ENCODE measurements at regions not wholly inside any gene's neighbourhood (a gene's known extent, or its start where the extent isn't known, plus 50 kb on each side); places are given as distances from the start of the nearest gene placed in this dataset.

DNA sequence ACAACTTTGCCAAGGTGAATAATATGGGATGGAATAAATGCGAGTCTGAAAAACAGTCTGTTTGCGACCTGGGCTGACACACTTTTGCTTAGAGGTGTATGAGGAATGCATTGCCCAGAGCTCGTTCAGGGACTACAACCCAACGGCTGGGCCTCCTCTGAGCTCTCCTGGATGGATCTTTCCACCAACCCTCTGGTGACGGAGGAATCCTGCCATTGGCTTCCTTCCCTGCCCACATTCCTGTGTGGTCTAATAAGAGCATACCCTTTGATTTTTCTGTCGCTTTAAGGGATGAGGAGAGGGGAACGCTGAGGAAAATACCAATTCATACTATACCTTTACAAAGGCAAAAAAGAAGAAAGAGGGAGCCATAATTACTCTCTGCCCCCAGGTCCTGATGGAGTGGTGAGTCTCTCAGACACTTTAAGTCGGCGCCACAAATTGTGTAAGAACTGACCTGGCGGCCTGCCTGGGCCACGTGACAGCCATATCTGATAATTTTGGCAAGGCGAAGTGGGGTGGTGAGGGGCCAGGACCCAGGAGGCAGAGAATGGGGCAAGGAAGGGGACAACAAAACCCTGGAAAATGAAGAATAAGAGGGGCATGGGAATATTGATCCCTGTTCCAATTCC lies 265.2 kb upstream of the MSX2 start (continued):
- TF ChIP-seq, protein P1, sequence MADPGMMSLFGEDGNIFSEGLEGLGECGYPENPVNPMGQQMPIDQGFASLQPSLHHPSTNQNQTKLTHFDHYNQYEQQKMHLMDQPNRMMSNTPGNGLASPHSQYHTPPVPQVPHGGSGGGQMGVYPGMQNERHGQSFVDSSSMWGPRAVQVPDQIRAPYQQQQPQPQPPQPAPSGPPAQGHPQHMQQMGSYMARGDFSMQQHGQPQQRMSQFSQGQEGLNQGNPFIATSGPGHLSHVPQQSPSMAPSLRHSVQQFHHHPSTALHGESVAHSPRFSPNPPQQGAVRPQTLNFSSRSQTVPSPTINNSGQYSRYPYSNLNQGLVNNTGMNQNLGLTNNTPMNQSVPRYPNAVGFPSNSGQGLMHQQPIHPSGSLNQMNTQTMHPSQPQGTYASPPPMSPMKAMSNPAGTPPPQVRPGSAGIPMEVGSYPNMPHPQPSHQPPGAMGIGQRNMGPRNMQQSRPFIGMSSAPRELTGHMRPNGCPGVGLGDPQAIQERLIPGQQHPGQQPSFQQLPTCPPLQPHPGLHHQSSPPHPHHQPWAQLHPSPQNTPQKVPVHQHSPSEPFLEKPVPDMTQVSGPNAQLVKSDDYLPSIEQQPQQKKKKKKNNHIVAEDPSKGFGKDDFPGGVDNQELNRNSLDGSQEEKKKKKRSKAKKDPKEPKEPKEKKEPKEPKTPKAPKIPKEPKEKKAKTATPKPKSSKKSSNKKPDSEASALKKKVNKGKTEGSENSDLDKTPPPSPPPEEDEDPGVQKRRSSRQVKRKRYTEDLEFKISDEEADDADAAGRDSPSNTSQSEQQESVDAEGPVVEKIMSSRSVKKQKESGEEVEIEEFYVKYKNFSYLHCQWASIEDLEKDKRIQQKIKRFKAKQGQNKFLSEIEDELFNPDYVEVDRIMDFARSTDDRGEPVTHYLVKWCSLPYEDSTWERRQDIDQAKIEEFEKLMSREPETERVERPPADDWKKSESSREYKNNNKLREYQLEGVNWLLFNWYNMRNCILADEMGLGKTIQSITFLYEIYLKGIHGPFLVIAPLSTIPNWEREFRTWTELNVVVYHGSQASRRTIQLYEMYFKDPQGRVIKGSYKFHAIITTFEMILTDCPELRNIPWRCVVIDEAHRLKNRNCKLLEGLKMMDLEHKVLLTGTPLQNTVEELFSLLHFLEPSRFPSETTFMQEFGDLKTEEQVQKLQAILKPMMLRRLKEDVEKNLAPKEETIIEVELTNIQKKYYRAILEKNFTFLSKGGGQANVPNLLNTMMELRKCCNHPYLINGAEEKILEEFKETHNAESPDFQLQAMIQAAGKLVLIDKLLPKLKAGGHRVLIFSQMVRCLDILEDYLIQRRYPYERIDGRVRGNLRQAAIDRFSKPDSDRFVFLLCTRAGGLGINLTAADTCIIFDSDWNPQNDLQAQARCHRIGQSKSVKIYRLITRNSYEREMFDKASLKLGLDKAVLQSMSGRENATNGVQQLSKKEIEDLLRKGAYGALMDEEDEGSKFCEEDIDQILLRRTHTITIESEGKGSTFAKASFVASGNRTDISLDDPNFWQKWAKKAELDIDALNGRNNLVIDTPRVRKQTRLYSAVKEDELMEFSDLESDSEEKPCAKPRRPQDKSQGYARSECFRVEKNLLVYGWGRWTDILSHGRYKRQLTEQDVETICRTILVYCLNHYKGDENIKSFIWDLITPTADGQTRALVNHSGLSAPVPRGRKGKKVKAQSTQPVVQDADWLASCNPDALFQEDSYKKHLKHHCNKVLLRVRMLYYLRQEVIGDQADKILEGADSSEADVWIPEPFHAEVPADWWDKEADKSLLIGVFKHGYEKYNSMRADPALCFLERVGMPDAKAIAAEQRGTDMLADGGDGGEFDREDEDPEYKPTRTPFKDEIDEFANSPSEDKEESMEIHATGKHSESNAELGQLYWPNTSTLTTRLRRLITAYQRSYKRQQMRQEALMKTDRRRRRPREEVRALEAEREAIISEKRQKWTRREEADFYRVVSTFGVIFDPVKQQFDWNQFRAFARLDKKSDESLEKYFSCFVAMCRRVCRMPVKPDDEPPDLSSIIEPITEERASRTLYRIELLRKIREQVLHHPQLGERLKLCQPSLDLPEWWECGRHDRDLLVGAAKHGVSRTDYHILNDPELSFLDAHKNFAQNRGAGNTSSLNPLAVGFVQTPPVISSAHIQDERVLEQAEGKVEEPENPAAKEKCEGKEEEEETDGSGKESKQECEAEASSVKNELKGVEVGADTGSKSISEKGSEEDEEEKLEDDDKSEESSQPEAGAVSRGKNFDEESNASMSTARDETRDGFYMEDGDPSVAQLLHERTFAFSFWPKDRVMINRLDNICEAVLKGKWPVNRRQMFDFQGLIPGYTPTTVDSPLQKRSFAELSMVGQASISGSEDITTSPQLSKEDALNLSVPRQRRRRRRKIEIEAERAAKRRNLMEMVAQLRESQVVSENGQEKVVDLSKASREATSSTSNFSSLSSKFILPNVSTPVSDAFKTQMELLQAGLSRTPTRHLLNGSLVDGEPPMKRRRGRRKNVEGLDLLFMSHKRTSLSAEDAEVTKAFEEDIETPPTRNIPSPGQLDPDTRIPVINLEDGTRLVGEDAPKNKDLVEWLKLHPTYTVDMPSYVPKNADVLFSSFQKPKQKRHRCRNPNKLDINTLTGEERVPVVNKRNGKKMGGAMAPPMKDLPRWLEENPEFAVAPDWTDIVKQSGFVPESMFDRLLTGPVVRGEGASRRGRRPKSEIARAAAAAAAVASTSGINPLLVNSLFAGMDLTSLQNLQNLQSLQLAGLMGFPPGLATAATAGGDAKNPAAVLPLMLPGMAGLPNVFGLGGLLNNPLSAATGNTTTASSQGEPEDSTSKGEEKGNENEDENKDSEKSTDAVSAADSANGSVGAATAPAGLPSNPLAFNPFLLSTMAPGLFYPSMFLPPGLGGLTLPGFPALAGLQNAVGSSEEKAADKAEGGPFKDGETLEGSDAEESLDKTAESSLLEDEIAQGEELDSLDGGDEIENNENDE (IDR thresholded peaks at IDR 0.05; ENCODE audit: insufficient replicate concordance, low read length): no peak
- TF ChIP-seq, protein P2, sequence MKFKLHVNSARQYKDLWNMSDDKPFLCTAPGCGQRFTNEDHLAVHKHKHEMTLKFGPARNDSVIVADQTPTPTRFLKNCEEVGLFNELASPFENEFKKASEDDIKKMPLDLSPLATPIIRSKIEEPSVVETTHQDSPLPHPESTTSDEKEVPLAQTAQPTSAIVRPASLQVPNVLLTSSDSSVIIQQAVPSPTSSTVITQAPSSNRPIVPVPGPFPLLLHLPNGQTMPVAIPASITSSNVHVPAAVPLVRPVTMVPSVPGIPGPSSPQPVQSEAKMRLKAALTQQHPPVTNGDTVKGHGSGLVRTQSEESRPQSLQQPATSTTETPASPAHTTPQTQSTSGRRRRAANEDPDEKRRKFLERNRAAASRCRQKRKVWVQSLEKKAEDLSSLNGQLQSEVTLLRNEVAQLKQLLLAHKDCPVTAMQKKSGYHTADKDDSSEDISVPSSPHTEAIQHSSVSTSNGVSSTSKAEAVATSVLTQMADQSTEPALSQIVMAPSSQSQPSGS (IDR thresholded peaks at IDR 0.05; ENCODE audit: low read length): no peak
- TF ChIP-seq POLR2A (IDR thresholded peaks at IDR 0.05; ENCODE audit: control extremely low read depth in 1 of 2, low read depth in 2 of 2, low read length in 2 of 2) (no peak), SAP30 (IDR thresholded peaks at IDR 0.05; ENCODE audit: insufficient read depth, insufficient replicate concordance, low read length) (no peak), BRCA1 (IDR thresholded peaks at IDR 0.05; ENCODE audit: low read depth, low read length) (no peak), SP4 (IDR thresholded peaks at IDR 0.05; ENCODE audit: low read length) (no peak), ASH2L (IDR thresholded peaks at IDR 0.05; ENCODE audit: low read length) (no peak), EGR1 (IDR thresholded peaks at IDR 0.05; ENCODE audit: borderline replicate concordance, low read depth, low read length) (no peak), KDM1A (IDR thresholded peaks at IDR 0.05; ENCODE audit: borderline replicate concordance, low read length) (no peak), RNF2 (IDR thresholded peaks at IDR 0.05; ENCODE audit: borderline replicate concordance, low read depth, low read length, missing control alignments, poor library complexity, severe bottlenecking) (no peak)
